Neural cell (in vitro differentiated cells): ENCODE measurements at regions not wholly inside any gene's neighbourhood (a gene's known extent, or its start where the extent isn't known, plus 50 kb on each side); places are given as distances from the start of the nearest gene placed in this dataset.

Source experiments
- H2AFZ ChIP-seq: fragments of 200-600, 300-800 bp; sonication (generic), shearing (Covaris generic); 2 replicates; pipeline ENCODE4 v1.6.0; 2014; ENCODE audit warnings: low read depth, mild to moderate bottlenecking, antibody characterized with exemption, low read length, moderate library complexity
- H3F3A ChIP-seq: fragments of 200-600 bp; shearing (Covaris generic); 2 replicates; pipeline ENCODE4 v1.6.1; 2016; ENCODE audit warnings: mild to moderate bottlenecking, moderate library complexity, mixed read lengths, antibody characterized with exemption, low read length; ENCODE audit not compliant: insufficient read depth, poor library complexity, severe bottlenecking
- H3K27ac ChIP-seq: fragments of 200-600, 300-800 bp; sonication (generic), shearing (Covaris generic); 2 replicates; pipeline ENCODE4 v1.5.1; 2014; ENCODE audit warnings: mild to moderate bottlenecking, low read length, moderate library complexity
- H3K27me3 ChIP-seq: fragments of 300-800, 200-600 bp; sonication (generic), shearing (Covaris generic); 2 replicates; pipeline ENCODE4 v1.6.0; 2014; ENCODE audit warnings: mild to moderate bottlenecking, low read depth, low read length, moderate library complexity; ENCODE audit not compliant: insufficient read depth
- H3K36me3 ChIP-seq: fragments of 300-800, 200-600 bp; sonication (generic), shearing (Covaris generic); 2 replicates; pipeline ENCODE4 v1.5.1; 2014; ENCODE audit warnings: mild to moderate bottlenecking, antibody characterized with exemption, low read length, moderate library complexity; ENCODE audit not compliant: insufficient read depth
- H3K4me2 ChIP-seq: fragments of 300-800, 200-600 bp; sonication (generic), shearing (Covaris generic); 2 replicates; pipeline ENCODE4 v1.6.0; 2014; ENCODE audit warnings: mild to moderate bottlenecking, low read length
- H3K4me3 ChIP-seq: fragments of 300-800, 200-600 bp; sonication (generic), shearing (Covaris generic); 2 replicates; pipeline ENCODE4 v1.5.1; 2014; ENCODE audit warnings: mild to moderate bottlenecking, low read length, moderate library complexity
- H3K79me2 ChIP-seq: fragments of 200-600 bp; shearing (Covaris generic); replicated peaks from 2 replicates; pipeline ENCODE4 v1.6.0; 2014; ENCODE audit warnings: mild to moderate bottlenecking, low read length, moderate library complexity; ENCODE audit not compliant: insufficient read depth
- H3K9ac ChIP-seq: fragments of 300-800, 200-600 bp; sonication (generic), shearing (Covaris generic); 2 replicates; pipeline ENCODE4 v1.6.1; 2016; ENCODE audit warnings: mild to moderate bottlenecking, low read length, mixed read lengths
- H3K9me2 ChIP-seq: fragments of 200-600 bp; shearing (Covaris generic); 2 replicates; pipeline ENCODE4 v1.6.1; 2016; ENCODE audit warnings: mild to moderate bottlenecking, low read length, mixed read lengths; ENCODE audit not compliant: insufficient read depth
- H3K9me3 ChIP-seq: fragments of 200-600, 300-800 bp; sonication (generic), shearing (Covaris generic); 2 replicates; pipeline ENCODE4 v1.6.1; 2016; ENCODE audit warnings: mild to moderate bottlenecking, mixed run types, low read length, moderate library complexity, mixed read lengths
- H4K20me1 ChIP-seq: fragments of 200-600 bp; shearing (Covaris generic); 2 replicates; pipeline ENCODE4 v1.6.1; 2016; ENCODE audit warnings: mild to moderate bottlenecking, mixed run types; ENCODE audit not compliant: insufficient read depth
- EP300 ChIP-seq: fragments of 450-650 bp; conservative IDR thresholded peaks from 2 replicates; pipeline ENCODE4 v1.6.1; 2014; ENCODE audit warnings: antibody characterized with exemption, mild to moderate bottlenecking, moderate library complexity; ENCODE audit not compliant: poor library complexity, severe bottlenecking
- EZH2 ChIP-seq: fragments of 200-600, 300-800 bp; shearing (Covaris generic), sonication (generic); IDR thresholded peaks from 2 replicates; pipeline ENCODE4 v1.6.1; 2014; ENCODE audit warnings: antibody characterized with exemption, low read length, borderline replicate concordance, mild to moderate bottlenecking; ENCODE audit not compliant: insufficient read depth, poor library complexity, severe bottlenecking
- MXI1 ChIP-seq: fragments of 450-650 bp; conservative IDR thresholded peaks from 2 replicates; pipeline ENCODE4 v1.6.1; 2014; ENCODE audit warnings: antibody characterized with exemption, mild to moderate bottlenecking; ENCODE audit not compliant: poor library complexity, severe bottlenecking
- POLR2AphosphoS5 ChIP-seq: IDR thresholded peaks from 2 replicates; pipeline ENCODE4 v1.6.1; 2012
- RAD21 ChIP-seq: fragments of 450-650 bp; conservative IDR thresholded peaks from 2 replicates; pipeline ENCODE4 v1.6.1; 2014; ENCODE audit warnings: antibody characterized with exemption, mild to moderate bottlenecking, moderate library complexity
- SMC3 ChIP-seq: fragments of 450-650 bp; conservative IDR thresholded peaks from 2 replicates; pipeline ENCODE4 v1.6.1; 2014; ENCODE audit warnings: antibody characterized with exemption, mild to moderate bottlenecking, moderate library complexity; ENCODE audit not compliant: poor library complexity
- TAF1 ChIP-seq: IDR thresholded peaks from 2 replicates; pipeline ENCODE4 v1.6.1; 2012; ENCODE audit warnings: low read depth
- TF ChIP-seq, protein P1 (sequence below): fragments of 450-650 bp; IDR thresholded peaks from 2 replicates; pipeline ENCODE4 v1.5.1; 2014; ENCODE audit warnings: antibody characterized with exemption, mild to moderate bottlenecking, moderate library complexity; ENCODE audit not compliant: poor library complexity, severe bottlenecking
- TF ChIP-seq, protein P2 (sequence below): IDR thresholded peaks from 2 replicates; pipeline ENCODE4 v1.6.1; 2012; ENCODE audit warnings: borderline replicate concordance

DNA sequence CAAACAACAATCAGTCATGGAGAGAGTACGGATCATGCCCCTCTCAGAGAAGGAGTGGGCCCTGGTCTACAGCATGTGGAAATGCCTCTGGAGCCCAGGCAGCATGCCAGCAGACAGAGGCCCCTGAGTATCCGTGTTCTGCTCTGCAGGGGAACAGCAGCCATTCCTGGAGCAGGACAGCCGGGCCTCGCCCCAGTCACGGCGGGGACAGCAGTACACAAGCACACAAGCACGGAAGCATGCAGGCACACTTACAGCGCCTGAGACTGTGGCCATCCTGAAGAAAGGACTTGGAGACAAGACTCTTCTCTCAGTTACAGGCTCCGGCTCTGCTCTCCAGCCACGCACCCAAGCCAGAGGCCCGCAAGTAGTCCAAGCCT lies 102.6 kb upstream of the ALDH1B1 start:
- Histone ChIP-seq H2AFZ (no peak overlapping the region), H3K27me3 (no peaks in the 10 kb centered on the region), H3K4me2 (no peak overlapping the region), H3K9me2 (no peaks in the 10 kb centered on the region), H3K9me3 (no peaks in the 10 kb centered on the region), H3F3A (peaks cover 4% of the 10 kb centered on the region), H3K4me3 (no peak overlapping the region), H3K9ac (no peak overlapping the region), H3K79me2 (no peaks in the 10 kb centered on the region), H4K20me1 (no peaks in the 10 kb centered on the region), H3K36me3 (no peaks in the 10 kb centered on the region), H3K27ac (no peak overlapping the region)
- no peak for TF ChIP-seq EZH2
- no peak for TF ChIP-seq EP300
- no peak for TF ChIP-seq RAD21
- TF ChIP-seq, protein P1, sequence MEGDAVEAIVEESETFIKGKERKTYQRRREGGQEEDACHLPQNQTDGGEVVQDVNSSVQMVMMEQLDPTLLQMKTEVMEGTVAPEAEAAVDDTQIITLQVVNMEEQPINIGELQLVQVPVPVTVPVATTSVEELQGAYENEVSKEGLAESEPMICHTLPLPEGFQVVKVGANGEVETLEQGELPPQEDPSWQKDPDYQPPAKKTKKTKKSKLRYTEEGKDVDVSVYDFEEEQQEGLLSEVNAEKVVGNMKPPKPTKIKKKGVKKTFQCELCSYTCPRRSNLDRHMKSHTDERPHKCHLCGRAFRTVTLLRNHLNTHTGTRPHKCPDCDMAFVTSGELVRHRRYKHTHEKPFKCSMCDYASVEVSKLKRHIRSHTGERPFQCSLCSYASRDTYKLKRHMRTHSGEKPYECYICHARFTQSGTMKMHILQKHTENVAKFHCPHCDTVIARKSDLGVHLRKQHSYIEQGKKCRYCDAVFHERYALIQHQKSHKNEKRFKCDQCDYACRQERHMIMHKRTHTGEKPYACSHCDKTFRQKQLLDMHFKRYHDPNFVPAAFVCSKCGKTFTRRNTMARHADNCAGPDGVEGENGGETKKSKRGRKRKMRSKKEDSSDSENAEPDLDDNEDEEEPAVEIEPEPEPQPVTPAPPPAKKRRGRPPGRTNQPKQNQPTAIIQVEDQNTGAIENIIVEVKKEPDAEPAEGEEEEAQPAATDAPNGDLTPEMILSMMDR: no peak
- no peak for TF ChIP-seq SMC3
- TF ChIP-seq, protein P2, sequence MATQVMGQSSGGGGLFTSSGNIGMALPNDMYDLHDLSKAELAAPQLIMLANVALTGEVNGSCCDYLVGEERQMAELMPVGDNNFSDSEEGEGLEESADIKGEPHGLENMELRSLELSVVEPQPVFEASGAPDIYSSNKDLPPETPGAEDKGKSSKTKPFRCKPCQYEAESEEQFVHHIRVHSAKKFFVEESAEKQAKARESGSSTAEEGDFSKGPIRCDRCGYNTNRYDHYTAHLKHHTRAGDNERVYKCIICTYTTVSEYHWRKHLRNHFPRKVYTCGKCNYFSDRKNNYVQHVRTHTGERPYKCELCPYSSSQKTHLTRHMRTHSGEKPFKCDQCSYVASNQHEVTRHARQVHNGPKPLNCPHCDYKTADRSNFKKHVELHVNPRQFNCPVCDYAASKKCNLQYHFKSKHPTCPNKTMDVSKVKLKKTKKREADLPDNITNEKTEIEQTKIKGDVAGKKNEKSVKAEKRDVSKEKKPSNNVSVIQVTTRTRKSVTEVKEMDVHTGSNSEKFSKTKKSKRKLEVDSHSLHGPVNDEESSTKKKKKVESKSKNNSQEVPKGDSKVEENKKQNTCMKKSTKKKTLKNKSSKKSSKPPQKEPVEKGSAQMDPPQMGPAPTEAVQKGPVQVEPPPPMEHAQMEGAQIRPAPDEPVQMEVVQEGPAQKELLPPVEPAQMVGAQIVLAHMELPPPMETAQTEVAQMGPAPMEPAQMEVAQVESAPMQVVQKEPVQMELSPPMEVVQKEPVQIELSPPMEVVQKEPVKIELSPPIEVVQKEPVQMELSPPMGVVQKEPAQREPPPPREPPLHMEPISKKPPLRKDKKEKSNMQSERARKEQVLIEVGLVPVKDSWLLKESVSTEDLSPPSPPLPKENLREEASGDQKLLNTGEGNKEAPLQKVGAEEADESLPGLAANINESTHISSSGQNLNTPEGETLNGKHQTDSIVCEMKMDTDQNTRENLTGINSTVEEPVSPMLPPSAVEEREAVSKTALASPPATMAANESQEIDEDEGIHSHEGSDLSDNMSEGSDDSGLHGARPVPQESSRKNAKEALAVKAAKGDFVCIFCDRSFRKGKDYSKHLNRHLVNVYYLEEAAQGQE: no peak

DNA sequence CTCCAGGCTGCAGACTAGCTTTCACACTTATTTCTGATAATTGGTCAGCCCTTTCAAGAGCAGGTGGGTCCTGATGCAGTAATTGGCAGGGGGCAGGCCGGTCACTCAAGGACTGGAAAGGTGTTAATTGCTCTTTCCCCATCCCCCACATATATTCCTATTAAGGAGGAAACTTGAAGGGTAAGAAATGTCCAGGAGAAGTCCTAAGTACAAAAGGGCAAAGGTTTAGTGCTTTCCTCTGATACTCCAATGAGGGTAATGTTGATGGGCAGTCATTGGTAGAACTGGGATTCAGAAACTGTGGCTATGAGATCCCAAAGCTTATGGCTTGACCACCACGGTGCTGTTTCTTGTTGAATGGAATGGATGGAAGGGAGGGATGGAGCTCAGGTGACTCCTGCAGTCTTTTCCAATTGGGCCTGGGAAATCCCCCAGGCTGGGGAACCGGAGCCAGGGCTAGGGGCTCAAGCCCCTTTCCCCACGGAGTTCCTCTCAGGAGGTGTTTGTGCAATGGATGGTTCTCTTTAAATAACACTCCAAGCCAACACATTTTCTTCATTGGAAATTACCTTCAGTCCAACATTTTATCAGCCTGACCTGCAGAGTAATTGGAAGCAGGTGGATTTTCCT lies 103.2 kb upstream of the ALDH1B1 start:
- Histone ChIP-seq H4K20me1 (no peaks in the 10 kb centered on the region), H3K27me3 (no peaks in the 10 kb centered on the region), H3K4me2 (no peak overlapping the region), H3K4me3 (no peak overlapping the region), H3K9me3 (no peaks in the 10 kb centered on the region), H3K27ac (no peak overlapping the region), H2AFZ (no peak overlapping the region), H3K9ac (no peak overlapping the region), H3K9me2 (no peaks in the 10 kb centered on the region), H3K79me2 (no peaks in the 10 kb centered on the region), H3K36me3 (no peaks in the 10 kb centered on the region), H3F3A (peaks cover 4% of the 10 kb centered on the region)
- no peak for TF ChIP-seq MXI1
- TF ChIP-seq, protein P1: no peak
- TF ChIP-seq EP300: no peak
- TF ChIP-seq TAF1: no peak
- TF ChIP-seq POLR2AphosphoS5: no peak
- TF ChIP-seq EZH2: no peak
- TF ChIP-seq, protein P2: no peak
- no peak for TF ChIP-seq RAD21
- TF ChIP-seq SMC3: no peak
